ENCODE measurements at regions not wholly inside any gene's neighbourhood (a gene's known extent, or its start where the extent isn't known, plus 50 kb on each side); places are given as distances from the start of the nearest gene placed in this dataset.

- ATAC-seq, result no peak
Measured at GRCh38 chr2:54392555-54393324, 63.4 kb upstream of the SPTBN1 start.

- ATAC-seq, result no peak
Measured at GRCh38 chr2:54394392-54394791, 61.7 kb upstream of the SPTBN1 start.

- ATAC-seq, result no peak
Measured at GRCh38 chr2:54396107-54396506, 60.0 kb upstream of the SPTBN1 start.

- ATAC-seq, result no peak
Measured at GRCh38 chr2:54396798-54397197, 59.3 kb upstream of the SPTBN1 start.

GRCh38 chr2:54397426-54397825 lies 58.7 kb upstream of the SPTBN1 start:
- no peak for ATAC-seq

- no peak for ATAC-seq
Measured at GRCh38 chr2:54401554-54401953, 54.6 kb upstream of the SPTBN1 start.

GRCh38 chr2:54402350-54402749 lies 53.8 kb upstream of the SPTBN1 start:
- ATAC-seq, result no peak

GRCh38 chr2:54403512-54404238 lies 52.5 kb upstream of the SPTBN1 start:
- ATAC-seq, result no peak

GRCh38 chr2:54404270-54404669 lies 51.9 kb upstream of the SPTBN1 start:
- no peak for ATAC-seq

GRCh38 chr2:54406031-54406430 lies 50.1 kb upstream of the SPTBN1 start:
- no peak for ATAC-seq

Data from esophagus mucosa (tissue), 1 donor.